Activated T-helper 17 cell treated with anti-CD3 and anti-CD28 coated beads, Interleukin-2, amount 50 U/mL, for 72 hours (primary cell): ENCODE measurements at regions not wholly inside any gene's neighbourhood (a gene's known extent, or its start where the extent isn't known, plus 50 kb on each side); places are given as distances from the start of the nearest gene placed in this dataset.

Experiments
- ATAC-seq: fragments of 150-1000 bp; cut with Tn5 transposase; replicated peaks from 2 replicates; pipeline ENCODE4 v1.10.0; 2021; ENCODE audit warnings: mild to moderate bottlenecking, moderate library complexity
- H3K27ac Mint-ChIP-seq: one replicate; pipeline ENCODE4 v1.8.0; 2022; ENCODE audit warnings: mixed read lengths
- H3K27me3 Mint-ChIP-seq: one replicate; pipeline ENCODE4 v1.8.0; 2022; ENCODE audit warnings: mixed read lengths
- H3K36me3 Mint-ChIP-seq: one replicate; pipeline ENCODE4 v1.8.0; 2022; ENCODE audit warnings: low read depth, mild to moderate bottlenecking, mixed read lengths
- H3K4me1 Mint-ChIP-seq: one replicate; pipeline ENCODE4 v1.8.0; 2022; ENCODE audit warnings: mixed read lengths
- H3K4me3 Mint-ChIP-seq: one replicate; pipeline ENCODE4 v1.8.0; 2022; ENCODE audit warnings: mild to moderate bottlenecking, mixed read lengths
- H3K9me3 Mint-ChIP-seq: one replicate; pipeline ENCODE4 v1.8.0; 2022; ENCODE audit warnings: mixed read lengths

DNA sequence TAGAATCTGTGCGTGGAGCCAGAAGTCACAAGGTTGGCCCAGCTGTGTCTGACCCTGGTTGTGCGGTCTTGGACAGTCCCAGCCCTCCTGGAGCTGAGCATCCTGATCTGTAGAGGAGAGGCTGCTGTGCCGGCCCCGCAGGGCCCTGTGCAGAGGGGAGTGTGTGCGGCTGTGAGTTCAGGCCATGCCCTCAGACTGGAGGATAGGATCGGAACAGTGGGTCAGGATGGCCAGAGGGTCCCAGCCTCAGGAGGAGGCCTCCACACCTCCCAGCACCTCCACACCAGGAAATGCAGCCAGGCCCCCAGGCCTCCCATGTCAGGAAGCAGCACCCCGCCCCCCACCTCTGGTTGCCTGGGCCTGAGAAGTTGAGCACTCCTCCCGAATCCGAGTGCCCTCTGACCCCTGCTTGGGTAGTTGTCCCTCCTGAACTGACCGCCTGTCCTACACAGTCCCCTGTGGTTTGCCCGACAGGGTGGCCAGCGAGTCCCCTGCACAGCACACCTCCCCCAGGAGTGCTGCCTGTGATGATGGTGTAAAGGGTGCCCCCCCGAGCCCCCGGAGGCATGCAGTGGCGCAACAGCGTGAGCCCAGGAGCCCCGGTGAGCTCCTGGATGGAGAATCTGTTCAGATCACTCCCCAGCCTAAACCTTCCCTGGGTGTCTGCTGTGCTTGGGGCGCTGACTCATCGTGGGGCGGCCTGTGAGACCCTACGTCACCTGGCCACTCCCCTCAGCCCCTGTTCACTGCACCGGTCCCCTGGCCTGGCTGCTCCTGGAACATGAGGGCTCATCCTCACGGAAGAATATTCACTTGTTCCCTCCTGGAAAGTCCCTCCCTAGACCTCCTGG lies 285.2 kb downstream of the SEC14L1 start:
- Mint-ChIP-seq H3K27me3 (no peaks in the 10 kb centered on the region), H3K27ac (peak overlapping the region; percentile 87), H3K4me3 (peak overlapping the region; percentile 52), H3K4me1 (peaks cover 31% of the 10 kb centered on the region), H3K36me3 (peaks cover 5% of the 10 kb centered on the region), H3K9me3 (no peaks in the 10 kb centered on the region)
- ATAC-seq: peak; percentile 85

DNA sequence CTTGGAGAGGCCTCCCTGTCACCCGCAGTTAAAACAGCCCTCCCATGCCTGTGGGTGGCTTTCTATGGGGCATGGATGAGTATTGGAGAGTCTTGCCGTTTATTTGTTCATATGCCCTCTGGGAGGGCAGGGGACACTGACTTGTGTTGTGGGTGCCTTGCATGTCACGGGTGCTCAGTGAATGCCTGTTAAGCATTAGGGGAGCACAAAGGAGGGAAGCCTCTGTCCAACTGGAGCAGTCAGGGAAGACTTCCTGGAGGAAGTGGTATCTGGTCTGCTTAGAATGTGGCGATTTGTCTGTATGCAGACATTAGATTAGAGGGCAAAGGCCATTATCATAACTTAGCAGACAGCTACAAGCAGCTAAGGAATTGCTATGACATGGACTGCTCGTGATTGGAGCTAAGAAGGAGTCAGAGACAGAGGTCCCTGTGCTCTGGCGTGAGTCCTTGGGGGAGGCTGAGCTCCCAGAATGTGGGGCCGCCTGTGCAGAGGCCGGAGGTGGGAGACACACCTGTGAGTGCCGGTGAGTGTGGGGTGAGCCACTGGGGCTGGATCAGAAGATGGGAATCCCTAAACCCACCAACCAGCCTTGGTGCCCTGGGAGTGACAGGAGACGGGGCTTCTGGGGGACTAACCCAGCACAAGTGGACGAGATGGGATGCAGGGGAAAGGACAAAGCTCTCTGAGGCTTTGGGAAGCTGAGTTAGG lies 286.1 kb downstream of the SEC14L1 start:
- no peaks in the 10 kb centered on the region for H3K27me3 Mint-ChIP-seq
- ATAC-seq: peak; percentile 39
- peak overlapping the region; percentile 52 for H3K4me3 Mint-ChIP-seq
- peak overlapping the region; percentile 87 for H3K27ac Mint-ChIP-seq
- peaks cover 23% of the 10 kb centered on the region for H3K4me1 Mint-ChIP-seq
- no peaks in the 10 kb centered on the region for H3K9me3 Mint-ChIP-seq
- peaks cover 5% of the 10 kb centered on the region for H3K36me3 Mint-ChIP-seq

DNA sequence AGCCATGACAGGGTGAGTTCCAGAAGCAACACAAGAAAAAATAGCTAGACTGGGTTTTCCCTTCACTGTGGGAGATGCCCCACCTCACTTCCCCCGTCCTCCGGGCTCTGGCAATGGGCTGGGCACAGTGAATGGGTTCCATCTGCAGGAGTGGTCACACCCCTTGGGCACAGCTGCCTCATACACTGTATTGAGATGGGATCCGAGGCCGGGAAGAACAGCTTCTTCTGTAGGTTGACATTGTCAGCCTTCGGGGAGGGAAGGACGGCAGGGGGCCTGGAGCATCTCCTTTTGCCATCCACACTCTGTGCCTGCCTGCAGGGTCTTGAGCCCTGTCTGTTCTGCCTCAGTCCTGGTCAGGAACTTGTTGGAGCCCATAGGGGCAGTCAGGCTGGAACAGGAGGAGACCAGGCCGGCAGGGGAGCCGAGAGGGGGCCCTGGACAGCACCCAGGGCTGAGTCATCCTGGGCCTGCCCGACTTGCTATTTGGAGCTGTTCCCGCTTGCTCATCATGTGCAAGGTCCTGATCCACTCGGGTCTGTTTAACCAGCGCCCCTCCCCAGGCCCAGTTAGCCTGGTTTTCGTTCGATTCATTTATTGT lies 286.7 kb downstream of the SEC14L1 start:
- no peak for ATAC-seq
- Mint-ChIP-seq H3K9me3 (no peaks in the 10 kb centered on the region), H3K27me3 (no peaks in the 10 kb centered on the region), H3K4me1 (peaks cover 29% of the 10 kb centered on the region), H3K4me3 (no peak overlapping the region), H3K27ac (peak overlapping the region; percentile 87), H3K36me3 (peaks cover 5% of the 10 kb centered on the region)

DNA sequence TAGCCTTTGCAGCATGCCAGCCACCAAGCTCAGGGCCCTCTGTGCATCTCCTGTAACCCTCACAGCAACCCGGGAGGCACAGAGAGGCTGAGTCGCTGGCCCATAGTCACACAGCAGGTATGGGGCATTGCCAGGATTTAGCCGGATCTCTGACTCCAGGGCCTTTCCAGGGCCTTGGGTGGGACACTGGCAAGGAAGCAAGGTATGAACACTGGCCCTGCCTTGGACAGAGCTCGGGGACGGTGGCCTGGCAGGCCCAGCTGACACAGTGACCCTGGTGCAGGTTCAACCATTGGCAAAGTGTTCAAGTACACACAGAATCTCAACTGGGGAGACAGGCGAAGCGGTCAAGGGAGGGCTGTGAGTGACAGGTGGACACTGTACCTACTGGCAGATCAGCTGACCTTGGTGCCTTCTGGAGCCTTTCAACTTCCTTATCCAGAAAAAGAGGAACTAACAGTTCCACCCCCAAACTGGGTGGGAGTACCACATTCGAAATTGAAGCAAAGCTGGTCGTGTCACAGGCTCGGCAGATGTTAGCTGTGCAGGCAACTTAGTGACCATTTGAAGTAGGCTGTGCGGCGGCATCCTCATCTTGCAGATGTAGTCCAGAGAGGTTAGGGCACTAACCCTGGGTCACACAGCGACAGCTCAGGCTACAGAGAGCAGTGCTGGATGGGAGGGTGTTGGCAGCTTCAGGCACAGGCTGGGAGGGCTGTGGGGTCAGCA lies 287.4 kb downstream of the SEC14L1 start:
- H3K9me3 Mint-ChIP-seq: no peaks in the 10 kb centered on the region
- H3K27me3 Mint-ChIP-seq: no peaks in the 10 kb centered on the region
- peak overlapping the region; percentile 78 for H3K27ac Mint-ChIP-seq
- H3K4me1 Mint-ChIP-seq: peaks cover 29% of the 10 kb centered on the region
- H3K36me3 Mint-ChIP-seq: peaks cover 5% of the 10 kb centered on the region
- peak overlapping the region; percentile 27 for H3K4me3 Mint-ChIP-seq
- ATAC-seq: no peak

DNA sequence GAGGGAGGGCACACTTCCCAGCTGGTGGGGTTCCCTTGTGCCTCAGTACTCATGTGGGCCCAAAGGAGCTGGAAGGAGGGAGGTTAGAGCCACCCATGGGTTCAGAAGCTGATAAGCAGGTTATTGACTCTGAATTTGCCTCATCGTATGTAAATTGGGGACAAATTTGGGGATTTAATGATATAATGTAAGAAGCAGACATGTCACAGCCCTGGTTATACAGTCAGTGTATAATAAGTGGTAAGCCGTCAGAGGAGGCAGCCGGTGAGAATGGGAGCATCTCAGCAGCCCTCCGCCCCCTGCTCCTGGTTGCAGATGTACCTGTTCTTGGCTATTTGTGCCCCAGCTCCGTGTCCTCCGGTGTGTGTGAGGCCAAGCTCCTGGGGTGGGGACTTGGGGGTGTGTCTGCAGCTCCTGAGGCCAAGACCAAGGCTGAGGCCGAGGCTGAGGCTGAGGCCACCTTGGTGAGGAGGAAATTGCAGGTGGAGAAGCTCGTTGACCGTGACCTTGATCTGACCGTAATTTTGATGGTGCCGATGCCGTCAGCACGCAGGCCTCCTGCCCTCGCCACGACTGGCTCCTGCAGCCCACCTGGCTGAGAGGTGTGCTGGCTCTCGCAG lies 288.1 kb downstream of the SEC14L1 start:
- ATAC-seq: no peak
- Mint-ChIP-seq H3K27me3 (no peaks in the 10 kb centered on the region), H3K36me3 (peaks cover 7% of the 10 kb centered on the region), H3K4me1 (peaks cover 29% of the 10 kb centered on the region), H3K9me3 (no peaks in the 10 kb centered on the region), H3K4me3 (peak overlapping the region; percentile 27), H3K27ac (peak overlapping the region; percentile 78)

DNA sequence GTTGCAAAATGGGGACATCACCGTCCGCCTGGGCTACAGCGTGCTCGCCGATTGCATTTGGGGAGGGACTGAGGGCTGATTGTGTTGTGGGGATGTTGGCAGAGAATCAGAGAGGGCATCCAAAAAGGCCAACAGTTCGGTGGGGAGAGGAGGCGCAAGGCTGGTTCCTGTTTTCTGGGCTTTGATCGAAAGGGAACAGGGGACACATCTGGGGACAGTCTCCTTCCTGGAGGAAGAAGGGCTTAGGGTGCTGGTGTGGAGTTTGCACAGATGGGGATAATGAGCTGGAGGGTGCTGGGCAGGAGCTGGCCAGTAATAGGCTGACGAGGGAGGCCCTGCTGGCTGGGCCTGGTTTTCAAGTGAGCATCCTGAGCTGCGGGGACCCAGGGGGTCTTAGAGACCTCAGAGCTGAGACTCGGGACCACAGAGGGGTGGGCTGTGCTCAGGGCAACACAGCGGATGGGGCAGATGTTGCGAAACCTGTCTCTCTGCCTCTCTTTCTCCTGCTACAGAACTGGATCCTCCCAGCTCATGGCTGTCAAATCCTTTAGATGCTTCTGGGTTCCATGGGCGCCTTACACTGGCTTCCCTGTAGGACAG lies 288.7 kb downstream of the SEC14L1 start:
- no peak for ATAC-seq
- peaks cover 14% of the 10 kb centered on the region for H3K36me3 Mint-ChIP-seq
- H3K4me3 Mint-ChIP-seq: no peak overlapping the region
- peak overlapping the region; percentile 78 for H3K27ac Mint-ChIP-seq
- H3K27me3 Mint-ChIP-seq: no peaks in the 10 kb centered on the region
- H3K9me3 Mint-ChIP-seq: no peaks in the 10 kb centered on the region
- H3K4me1 Mint-ChIP-seq: peaks cover 32% of the 10 kb centered on the region

DNA sequence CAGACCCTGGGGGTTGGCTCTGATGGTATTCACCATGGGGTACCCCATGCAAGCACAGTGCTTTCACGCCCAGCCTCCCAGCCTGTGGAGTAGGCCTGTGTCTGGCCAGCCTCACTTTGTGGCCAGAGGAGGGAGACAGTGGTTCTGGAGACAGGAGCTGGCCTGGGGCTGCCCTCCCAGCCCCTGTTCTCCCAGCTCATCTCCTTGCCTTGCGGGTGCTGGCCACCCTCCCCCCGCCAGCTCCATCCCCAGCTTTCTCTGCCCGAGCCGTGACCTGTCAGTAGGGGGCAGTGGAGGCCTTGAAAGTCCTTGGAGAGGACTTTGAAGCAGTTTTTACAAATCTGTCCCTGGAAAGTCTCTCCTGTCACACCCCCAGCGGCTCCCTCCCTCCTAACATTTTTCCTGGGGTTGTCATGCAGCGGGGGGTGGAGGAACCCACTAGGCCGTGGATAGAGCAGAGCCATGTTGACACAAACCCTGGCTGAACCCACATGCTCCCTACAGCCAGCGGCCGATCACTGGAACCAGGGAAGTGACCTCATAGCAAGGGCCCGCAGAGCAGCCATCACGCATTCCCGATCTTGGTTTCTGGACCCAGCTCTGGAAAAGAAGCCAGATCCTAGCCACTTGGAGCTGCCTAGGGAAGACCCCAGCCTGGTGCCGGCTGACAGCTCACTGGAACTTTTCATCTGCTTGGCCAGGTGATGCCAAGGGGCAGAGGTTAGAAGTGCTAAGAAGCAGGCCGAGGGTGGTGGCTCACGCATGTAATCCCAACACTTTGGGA lies 289.4 kb downstream of the SEC14L1 start:
- Mint-ChIP-seq H3K36me3 (peaks cover 20% of the 10 kb centered on the region), H3K9me3 (no peaks in the 10 kb centered on the region), H3K4me3 (no peak overlapping the region), H3K27me3 (no peaks in the 10 kb centered on the region), H3K4me1 (peaks cover 33% of the 10 kb centered on the region), H3K27ac (peak overlapping the region; percentile 54)
- peak; percentile 48 for ATAC-seq

DNA sequence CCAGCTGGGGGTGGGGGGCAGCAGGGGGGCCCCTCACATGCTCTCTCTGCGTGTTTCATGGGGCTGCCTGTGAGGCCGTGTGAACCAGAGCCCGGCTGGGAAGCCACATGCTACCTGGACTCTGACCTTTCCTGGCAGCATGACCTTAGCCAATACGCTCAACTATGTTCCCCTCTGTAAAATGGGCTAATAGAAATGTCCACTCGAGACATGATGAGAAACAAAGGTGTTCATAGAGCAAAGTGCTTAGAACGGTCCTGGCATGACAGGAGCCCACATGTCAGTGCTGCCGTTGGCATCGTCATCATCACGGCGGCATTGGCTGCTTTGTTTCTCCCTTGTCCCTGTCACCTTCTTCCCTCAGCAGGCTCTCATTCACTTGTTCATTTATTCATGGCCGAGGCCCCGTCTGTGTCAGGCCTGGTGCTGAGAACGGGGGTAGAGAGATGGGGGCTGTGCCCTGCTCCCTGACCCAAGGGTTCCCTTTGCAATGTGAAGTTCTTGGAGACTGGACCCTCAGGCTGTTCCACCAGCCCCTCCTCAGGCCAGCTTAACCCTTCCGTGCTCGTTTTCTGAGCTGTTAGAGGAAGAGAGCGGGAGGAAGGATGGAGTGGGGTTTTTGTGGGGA lies 291.4 kb downstream of the SEC14L1 start:
- Mint-ChIP-seq H3K36me3 (peaks cover 32% of the 10 kb centered on the region), H3K27me3 (no peaks in the 10 kb centered on the region), H3K9me3 (no peaks in the 10 kb centered on the region), H3K27ac (no peak overlapping the region), H3K4me3 (peak overlapping the region; percentile 94), H3K4me1 (peaks cover 38% of the 10 kb centered on the region)
- no peak for ATAC-seq

DNA sequence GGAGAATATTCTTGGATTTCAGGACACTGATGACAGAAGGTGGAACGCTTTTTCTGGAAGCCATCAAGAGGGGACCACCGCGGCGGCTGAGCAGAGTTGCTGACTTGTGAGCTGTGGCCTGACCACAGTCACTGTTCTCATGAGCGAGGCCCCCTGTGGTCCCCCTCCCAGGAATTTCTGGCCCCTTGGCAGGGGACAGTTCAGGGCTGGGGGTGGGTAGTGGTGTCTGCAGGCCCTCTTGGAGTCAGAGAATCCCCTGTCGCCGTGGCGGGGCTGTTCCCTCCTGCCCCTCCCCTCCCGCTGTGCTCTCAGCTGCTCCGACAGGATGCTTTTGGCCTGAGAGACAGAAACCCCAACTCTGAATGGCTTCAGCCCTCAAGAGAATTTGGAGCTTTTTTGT lies 292.0 kb downstream of the SEC14L1 start:
- no peaks in the 10 kb centered on the region for H3K27me3 Mint-ChIP-seq
- H3K9me3 Mint-ChIP-seq: no peaks in the 10 kb centered on the region
- peak overlapping the region; percentile 94 for H3K4me3 Mint-ChIP-seq
- H3K27ac Mint-ChIP-seq: no peak overlapping the region
- H3K36me3 Mint-ChIP-seq: peaks cover 31% of the 10 kb centered on the region
- H3K4me1 Mint-ChIP-seq: peaks cover 38% of the 10 kb centered on the region
- no peak for ATAC-seq

DNA sequence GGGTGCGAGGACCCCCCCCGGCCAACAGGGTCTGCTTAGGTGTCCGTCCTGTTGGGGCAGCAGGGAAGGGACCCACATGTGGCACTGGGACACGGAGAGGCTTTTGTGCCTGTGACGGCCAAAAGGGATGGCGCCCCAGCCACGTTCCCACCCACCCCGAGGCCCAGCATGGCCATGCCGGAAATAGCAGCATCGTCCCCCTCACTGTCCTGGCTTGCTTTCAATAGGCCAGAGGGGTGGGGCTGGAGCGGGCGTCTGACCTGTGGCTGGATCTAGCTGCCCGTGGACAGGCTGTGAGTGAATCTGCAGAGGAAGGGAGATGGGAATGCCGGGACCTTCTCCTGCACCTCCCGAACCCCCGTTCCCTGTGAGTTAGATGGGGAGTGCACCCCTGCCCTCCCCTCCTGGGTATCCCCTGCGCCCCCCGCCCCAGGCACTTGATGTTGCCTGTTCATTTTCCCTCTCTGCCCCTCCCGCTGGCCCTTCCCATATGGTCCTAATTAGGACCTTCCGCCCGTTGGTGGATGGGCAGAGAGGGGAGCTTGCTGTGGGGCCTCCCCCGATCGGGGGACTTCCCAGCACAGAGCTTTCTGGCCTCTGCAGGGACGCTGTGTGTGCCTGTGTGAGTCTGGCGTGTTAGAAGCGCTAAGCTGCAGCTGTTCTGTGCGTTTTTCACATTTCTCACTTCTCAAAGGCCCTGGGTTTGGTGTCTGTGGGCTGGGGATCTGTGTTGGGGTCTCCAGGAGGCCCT lies 292.8 kb downstream of the SEC14L1 start:
- Mint-ChIP-seq H3K27ac (peak overlapping the region; percentile 81), H3K9me3 (no peaks in the 10 kb centered on the region), H3K36me3 (peaks cover 26% of the 10 kb centered on the region), H3K4me3 (peak overlapping the region; percentile 94), H3K27me3 (no peaks in the 10 kb centered on the region), H3K4me1 (peaks cover 35% of the 10 kb centered on the region)
- ATAC-seq: peak; percentile 68

DNA sequence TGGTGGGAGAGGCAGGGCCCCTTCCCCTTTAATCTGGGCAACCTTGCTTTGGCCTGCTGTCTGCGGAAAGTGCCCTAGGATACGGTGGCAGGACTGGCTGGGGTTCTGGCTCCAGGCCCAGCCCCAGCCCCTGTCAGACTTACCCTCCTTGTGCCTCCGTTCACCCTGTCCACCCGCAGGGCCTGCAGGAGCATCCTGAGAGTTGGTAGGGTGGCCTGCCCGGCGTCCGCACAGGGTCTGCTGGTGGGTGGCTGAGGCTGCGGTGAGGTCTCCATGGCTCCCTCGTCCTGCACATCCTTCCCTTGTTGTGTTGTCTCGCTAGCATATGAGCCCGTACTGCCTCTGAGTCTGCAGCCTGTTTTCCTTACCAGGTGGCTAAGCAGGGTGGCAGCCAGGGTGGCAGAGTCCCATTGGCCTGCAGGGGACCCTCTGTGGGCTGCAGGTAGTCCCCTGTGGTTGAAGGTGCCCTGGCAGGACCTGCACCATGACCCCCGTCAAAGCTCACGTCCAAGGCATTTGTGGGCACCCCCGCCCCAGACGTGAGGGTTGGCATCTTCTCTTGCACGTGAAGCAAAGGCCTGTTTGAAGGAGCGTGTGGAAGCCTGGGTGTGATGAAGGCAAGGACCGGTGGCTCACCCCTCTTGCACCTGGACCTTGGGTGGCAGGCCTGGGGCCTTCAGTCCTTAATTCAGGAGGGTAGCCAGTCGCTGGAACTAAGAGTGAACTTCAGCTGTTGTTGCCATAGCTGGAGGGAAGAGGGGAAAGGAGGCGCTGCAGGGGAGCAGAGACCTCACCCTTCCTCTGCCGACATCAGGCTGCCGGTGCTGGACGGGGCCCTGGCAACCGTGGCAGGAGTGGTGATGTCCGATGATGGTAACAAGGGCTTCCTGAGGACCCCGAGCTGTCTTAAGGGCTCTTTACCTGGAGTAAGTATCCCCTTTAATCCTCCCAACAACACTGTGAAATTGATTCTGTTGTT lies 293.7 kb downstream of the SEC14L1 start:
- peaks cover 26% of the 10 kb centered on the region for H3K36me3 Mint-ChIP-seq
- H3K27ac Mint-ChIP-seq: peak overlapping the region; percentile 81
- ATAC-seq: peak; percentile 4
- H3K4me3 Mint-ChIP-seq: peak overlapping the region; percentile 94
- no peaks in the 10 kb centered on the region for H3K27me3 Mint-ChIP-seq
- H3K4me1 Mint-ChIP-seq: peaks cover 38% of the 10 kb centered on the region
- no peaks in the 10 kb centered on the region for H3K9me3 Mint-ChIP-seq
